GM10248 (cell line): ENCODE measurements at regions not wholly inside any gene's neighbourhood (a gene's known extent, or its start where the extent isn't known, plus 50 kb on each side); places are given as distances from the start of the nearest gene placed in this dataset.

ENCODE experiments used
- CTCF ChIA-PET: fragments of 300-600 bp; sonication (Branson Sonifier 250); formaldehyde crosslinking; extraction: SDS; loops from one replicate; lab custom pipeline; 2021; ENCODE audit warnings: antibody characterized with exemption; lab: Yijun Ruan, JAX
- POLR2A ChIA-PET: fragments of 350-650 bp; sonication (Branson Sonifier 250); formaldehyde crosslinking; extraction: SDS; loops from one replicate; lab custom pipeline; 2020; ENCODE audit warnings: antibody characterized with exemption; lab: Yijun Ruan, JAX
- DNase-seq: peaks from one replicate; pipeline ENCODE4 v3.0.0; 2012; ENCODE audit errors: extremely low spot score
- TF ChIP-seq, protein P1 (sequence below): IDR thresholded peaks from 2 replicates; pipeline ENCODE4 v1.5.1; 2012; ENCODE audit warnings: mild to moderate bottlenecking, low read depth; ENCODE audit errors: extremely low read depth, missing control alignments, control extremely low read depth

DNA sequence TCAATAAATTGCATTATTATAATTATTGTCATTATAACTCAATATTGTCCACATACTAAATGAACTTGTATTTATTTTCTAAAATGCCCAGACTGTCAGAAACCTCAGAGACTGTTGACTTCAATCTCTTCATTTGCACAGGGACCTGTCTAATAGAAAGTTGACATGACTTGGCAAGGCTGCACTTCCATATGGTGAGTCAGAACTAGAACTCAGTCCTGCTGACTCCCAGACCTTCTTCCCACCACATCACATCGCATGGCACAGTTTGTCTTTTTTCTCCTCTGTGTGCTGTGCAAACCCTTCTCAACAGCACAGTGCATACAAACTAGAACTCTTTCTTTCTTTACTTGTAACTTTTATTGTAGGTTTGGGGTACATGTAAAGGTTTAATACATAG, 215.1 kb upstream of the BLID start:
- ChIA-PET POLR2A (no interaction called here), CTCF (no interaction called here)
- DNase-seq: no peak
- TF ChIP-seq, protein P1, sequence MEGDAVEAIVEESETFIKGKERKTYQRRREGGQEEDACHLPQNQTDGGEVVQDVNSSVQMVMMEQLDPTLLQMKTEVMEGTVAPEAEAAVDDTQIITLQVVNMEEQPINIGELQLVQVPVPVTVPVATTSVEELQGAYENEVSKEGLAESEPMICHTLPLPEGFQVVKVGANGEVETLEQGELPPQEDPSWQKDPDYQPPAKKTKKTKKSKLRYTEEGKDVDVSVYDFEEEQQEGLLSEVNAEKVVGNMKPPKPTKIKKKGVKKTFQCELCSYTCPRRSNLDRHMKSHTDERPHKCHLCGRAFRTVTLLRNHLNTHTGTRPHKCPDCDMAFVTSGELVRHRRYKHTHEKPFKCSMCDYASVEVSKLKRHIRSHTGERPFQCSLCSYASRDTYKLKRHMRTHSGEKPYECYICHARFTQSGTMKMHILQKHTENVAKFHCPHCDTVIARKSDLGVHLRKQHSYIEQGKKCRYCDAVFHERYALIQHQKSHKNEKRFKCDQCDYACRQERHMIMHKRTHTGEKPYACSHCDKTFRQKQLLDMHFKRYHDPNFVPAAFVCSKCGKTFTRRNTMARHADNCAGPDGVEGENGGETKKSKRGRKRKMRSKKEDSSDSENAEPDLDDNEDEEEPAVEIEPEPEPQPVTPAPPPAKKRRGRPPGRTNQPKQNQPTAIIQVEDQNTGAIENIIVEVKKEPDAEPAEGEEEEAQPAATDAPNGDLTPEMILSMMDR: no peak

DNA sequence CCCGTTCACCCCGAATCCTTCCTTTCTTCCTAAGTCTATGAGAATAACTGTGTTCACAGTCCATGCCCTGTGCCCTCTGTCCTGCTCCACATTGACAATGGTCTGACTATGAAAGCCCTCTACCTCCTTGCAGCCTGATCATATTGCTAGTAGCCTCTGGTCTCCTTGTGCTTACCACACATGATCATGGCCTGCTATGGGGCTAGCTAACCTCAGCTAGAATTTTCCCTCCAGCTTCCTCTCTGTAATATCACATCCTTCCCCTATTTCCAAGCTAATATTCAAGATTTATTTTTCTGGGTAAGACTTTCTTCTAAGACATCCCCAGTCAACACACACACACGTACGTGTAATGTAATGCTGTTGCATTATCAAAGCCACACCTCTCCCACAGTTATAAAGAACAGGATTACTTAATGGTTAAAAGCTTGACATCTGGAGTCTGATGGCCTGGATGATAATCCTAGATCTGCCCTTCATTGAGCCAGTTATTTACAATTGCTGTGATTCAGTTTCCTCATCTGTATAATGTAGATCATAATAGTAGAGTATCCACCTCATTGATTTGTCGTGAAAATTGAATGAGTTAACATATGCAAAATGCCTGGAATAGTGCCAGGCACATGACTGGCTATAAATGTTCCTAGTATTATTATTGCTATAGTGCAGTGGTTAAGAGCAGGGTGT, 214.4 kb upstream of the BLID start:
- ChIA-PET CTCF (no interaction called here), POLR2A (no interaction called here)
- DNase-seq: no peak
- TF ChIP-seq, protein P1: no peak

DNA sequence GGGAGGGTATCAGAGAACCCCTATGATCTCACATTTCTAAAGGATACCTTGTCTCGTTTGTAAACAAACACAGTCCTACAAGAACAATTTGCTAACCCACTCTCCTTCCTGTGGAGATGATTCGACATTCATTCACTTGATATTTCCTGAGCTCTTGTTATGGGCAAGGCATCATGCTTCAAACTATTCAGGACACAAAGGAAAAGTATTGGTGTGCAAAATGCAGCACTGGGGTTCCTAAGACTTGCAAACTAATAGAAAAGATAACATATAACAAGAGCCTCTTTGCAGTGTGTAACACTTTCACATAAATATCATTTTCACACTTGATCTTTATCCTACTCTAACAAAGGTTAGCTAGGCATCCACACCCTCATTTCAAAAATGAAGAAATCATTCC, 211.5 kb upstream of the BLID start:
- CTCF ChIA-PET: no interaction called here
- TF ChIP-seq, protein P1: no peak
- POLR2A ChIA-PET: no interaction called here
- no peak for DNase-seq

DNA sequence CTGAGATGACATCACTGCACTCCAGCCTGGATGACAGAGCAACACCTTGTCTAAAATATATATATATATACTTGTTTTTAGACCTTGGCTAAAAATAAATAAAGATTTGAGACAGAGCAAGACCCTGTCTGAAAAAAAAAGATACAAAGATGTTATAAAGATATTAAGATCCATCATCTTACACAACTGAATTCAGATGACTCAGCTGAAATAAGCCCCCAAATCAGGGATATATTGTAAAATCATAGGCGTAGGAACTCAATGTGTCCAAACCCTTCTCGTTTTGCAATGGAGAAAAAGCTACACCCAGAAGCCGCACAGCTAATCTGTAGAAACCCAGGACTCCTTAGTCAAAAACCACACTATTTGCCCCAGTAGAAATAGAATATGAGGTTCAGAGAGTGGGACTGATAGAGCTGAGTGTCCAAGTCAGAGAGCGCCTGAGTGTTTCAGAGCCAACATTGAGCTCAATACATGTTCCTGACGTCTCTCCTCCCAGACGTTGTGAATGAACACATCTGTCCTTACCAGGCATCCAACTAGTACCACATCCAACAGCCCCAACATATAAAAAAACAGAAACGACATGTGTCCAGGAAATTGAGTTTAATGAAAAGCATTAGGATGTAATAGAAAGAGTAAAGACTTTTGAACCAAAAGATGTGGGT, 207.9 kb upstream of the BLID start:
- POLR2A ChIA-PET: no interaction called here
- CTCF ChIA-PET: no interaction called here
- DNase-seq: no peak
- TF ChIP-seq, protein P1: no peak

DNA sequence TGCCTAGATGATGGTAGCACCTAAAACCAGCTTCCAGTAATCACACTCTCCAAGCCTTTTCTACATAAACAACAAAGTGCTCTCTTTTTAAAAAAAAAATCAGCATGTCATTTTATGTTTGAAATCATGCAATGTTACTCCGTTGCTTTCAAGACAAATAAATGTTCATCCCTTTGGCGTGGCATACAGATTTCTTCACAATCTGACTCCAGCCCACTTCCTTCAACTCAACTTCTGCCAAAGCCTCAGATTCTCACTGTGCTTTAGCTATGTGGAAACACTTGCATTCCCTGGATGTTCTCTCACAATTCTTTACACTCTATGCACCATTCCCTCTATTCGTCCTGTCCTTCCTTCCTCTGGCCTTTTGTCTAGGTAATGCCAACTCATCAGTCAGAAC, 206.3 kb upstream of the BLID start:
- CTCF ChIA-PET: no interaction called here
- no peak for DNase-seq
- TF ChIP-seq, protein P1: no peak
- POLR2A ChIA-PET: no interaction called here

DNA sequence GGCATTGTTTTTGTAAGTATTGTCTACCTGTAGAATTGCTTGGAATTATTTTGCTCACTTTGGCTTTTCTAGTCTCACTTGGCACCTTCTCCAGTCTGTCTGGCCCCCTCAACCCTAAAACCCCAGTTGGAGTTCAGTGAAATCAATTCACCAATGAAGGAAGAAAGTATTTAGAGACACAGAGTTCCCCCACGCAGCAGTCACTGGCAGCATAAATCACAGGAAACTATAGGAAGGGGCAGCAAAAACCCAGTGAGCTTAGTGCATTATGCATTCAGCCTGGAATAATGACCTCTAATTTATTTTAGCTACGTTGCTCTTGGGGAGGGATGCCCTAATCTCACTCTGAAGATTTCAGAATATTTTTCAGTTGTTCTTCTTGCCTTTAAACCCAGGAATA, 204.7 kb upstream of the BLID start:
- POLR2A ChIA-PET: no interaction called here
- CTCF ChIA-PET: no interaction called here
- TF ChIP-seq, protein P1: no peak
- no peak for DNase-seq
